Neural progenitor cell (in vitro differentiated cells): ENCODE measurements at regions not wholly inside any gene's neighbourhood (a gene's known extent, or its start where the extent isn't known, plus 50 kb on each side); places are given as distances from the start of the nearest gene placed in this dataset.

Experiments
- CTCF ChIP-seq: fragments of 200-600 bp; sonication (generic); IDR thresholded peaks from 2 replicates; pipeline ENCODE4 v1.5.1; 2017; ENCODE audit warnings: antibody characterized with exemption, mild to moderate bottlenecking
- EZH2 ChIP-seq: fragments of 200-600 bp; sonication (generic); IDR thresholded peaks from 2 replicates; pipeline ENCODE4 v1.6.1; 2017; ENCODE audit warnings: antibody characterized with exemption, mild to moderate bottlenecking, moderate library complexity
- EZH2phosphoT487 ChIP-seq: fragments of 200-600 bp; sonication (generic); IDR thresholded peaks from 2 replicates; pipeline ENCODE4 v1.6.1; 2017; ENCODE audit warnings: antibody characterized with exemption

- no peak for TF ChIP-seq CTCF
- TF ChIP-seq EZH2 = no peak
- TF ChIP-seq EZH2phosphoT487 = no peak
Observed at GRCh38 chr3:132925256-132925930, 112.8 kb upstream of the TMEM108 start.
